C4-2B (cell line): ENCODE measurements at regions not wholly inside any gene's neighbourhood (a gene's known extent, or its start where the extent isn't known, plus 50 kb on each side); places are given as distances from the start of the nearest gene placed in this dataset.

Experiments
- ZFX ChIP-seq: fragments of 450-650 bp; IDR thresholded peaks from 2 replicates; pipeline ENCODE4 v1.6.1; 2017
- TF ChIP-seq, protein P1 (sequence below): fragments of 450-650 bp; conservative IDR thresholded peaks from 2 replicates; pipeline ENCODE4 v1.5.1; 2017; ENCODE audit warnings: mild to moderate bottlenecking

DNA sequence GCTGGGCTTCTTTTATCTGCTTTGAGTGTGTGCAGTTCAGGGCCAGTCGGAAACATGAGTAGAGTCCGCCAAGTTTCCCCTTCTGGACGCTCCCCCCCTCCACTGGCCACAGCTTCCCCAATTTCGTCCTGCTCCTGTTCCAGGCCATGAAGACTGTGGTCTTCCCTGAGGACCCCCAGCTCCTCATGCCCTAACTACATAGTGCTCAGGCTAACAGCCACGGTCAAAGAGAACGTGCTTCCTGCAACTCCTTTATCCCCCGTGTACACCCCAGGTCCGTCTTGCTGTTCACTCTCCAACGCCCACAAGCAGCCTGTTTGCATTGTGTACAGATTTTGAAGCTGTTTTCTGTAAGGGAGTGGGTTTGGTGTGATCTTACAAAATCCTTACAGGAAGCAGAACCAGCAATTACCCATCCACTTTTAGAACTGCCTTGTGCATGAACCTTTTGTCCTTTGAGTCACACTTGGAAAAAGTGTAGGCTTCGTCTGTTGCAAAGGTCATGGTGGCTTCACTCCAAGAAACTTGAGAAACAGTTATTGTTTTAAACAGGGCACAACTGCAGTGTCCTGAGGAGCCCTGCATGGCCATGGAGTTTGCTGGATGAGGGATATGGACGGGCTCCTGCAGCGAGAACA lies 77.0 kb upstream of the FAM20C start:
- TF ChIP-seq, protein P1, sequence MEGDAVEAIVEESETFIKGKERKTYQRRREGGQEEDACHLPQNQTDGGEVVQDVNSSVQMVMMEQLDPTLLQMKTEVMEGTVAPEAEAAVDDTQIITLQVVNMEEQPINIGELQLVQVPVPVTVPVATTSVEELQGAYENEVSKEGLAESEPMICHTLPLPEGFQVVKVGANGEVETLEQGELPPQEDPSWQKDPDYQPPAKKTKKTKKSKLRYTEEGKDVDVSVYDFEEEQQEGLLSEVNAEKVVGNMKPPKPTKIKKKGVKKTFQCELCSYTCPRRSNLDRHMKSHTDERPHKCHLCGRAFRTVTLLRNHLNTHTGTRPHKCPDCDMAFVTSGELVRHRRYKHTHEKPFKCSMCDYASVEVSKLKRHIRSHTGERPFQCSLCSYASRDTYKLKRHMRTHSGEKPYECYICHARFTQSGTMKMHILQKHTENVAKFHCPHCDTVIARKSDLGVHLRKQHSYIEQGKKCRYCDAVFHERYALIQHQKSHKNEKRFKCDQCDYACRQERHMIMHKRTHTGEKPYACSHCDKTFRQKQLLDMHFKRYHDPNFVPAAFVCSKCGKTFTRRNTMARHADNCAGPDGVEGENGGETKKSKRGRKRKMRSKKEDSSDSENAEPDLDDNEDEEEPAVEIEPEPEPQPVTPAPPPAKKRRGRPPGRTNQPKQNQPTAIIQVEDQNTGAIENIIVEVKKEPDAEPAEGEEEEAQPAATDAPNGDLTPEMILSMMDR = no peak
- TF ChIP-seq ZFX = no peak
